OCI-LY3 (cell line): ENCODE measurements at regions not wholly inside any gene's neighbourhood (a gene's known extent, or its start where the extent isn't known, plus 50 kb on each side); places are given as distances from the start of the nearest gene placed in this dataset.

Source experiments
- EZH2phosphoT487 ChIP-seq: fragments of 200-600 bp; shearing (Covaris generic); IDR thresholded peaks from 2 replicates; pipeline ENCODE4 v1.6.1; 2018; ENCODE audit warnings: antibody characterized with exemption, mixed run types, low read depth
- TF ChIP-seq, protein P1 (sequence below): fragments of 200-600, 300-600 bp; sonication (generic); IDR thresholded peaks from 2 replicates; pipeline ENCODE4 v1.5.1; 2014; ENCODE audit warnings: antibody characterized with exemption, low read length, low read depth

DNA sequence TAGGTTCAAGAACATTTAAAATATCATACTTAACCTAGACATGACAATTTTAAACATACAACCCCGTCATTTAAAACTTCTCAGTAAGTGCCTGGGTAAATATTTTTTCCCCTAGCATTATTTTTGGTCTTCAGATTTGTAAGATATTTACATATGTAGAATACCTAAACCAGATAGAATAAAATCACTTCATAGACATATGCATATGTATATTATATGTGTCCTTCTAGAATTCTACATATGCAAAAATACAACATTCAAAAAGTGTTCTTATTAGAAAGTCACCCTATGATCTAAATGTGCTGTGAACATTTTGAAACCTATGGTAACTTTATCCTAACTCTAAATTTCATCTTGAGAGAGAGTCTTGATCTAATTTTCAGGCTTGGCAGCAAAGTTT, 1467.0 kb upstream of the B3GALT2 start:
- TF ChIP-seq, protein P1, sequence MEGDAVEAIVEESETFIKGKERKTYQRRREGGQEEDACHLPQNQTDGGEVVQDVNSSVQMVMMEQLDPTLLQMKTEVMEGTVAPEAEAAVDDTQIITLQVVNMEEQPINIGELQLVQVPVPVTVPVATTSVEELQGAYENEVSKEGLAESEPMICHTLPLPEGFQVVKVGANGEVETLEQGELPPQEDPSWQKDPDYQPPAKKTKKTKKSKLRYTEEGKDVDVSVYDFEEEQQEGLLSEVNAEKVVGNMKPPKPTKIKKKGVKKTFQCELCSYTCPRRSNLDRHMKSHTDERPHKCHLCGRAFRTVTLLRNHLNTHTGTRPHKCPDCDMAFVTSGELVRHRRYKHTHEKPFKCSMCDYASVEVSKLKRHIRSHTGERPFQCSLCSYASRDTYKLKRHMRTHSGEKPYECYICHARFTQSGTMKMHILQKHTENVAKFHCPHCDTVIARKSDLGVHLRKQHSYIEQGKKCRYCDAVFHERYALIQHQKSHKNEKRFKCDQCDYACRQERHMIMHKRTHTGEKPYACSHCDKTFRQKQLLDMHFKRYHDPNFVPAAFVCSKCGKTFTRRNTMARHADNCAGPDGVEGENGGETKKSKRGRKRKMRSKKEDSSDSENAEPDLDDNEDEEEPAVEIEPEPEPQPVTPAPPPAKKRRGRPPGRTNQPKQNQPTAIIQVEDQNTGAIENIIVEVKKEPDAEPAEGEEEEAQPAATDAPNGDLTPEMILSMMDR, result no peak
- no peak for TF ChIP-seq EZH2phosphoT487
